Naive thymus-derived CD4-positive, alpha-beta T cell (primary cell): ENCODE measurements at regions not wholly inside any gene's neighbourhood (a gene's known extent, or its start where the extent isn't known, plus 50 kb on each side); places are given as distances from the start of the nearest gene placed in this dataset.

Source experiments
- ATAC-seq: fragments of 150-1000 bp; cut with Tn5 transposase; 2 replicates; pipeline ENCODE4 v1.10.0; 2021; ENCODE audit warnings: mild to moderate bottlenecking, moderate library complexity
- CTCF ChIA-PET: fragments of 350-600 bp; sonication (Branson Sonifier 250); formaldehyde crosslinking; loops from one replicate; lab custom pipeline; 2021; ENCODE audit warnings: antibody characterized with exemption; lab: Charles Lee
- POLR2A ChIA-PET: fragments of 350-600 bp; sonication (Branson Sonifier 250); formaldehyde crosslinking; loops from one replicate; lab custom pipeline; 2021; ENCODE audit warnings: antibody characterized with exemption, inconsistent platforms; lab: Charles Lee
- DNase-seq, 9 donors: peaks; one replicate each; pipeline versions ENCODE4 v3.0.0 to v3.0.0-alpha.2; 2020 to 2022; ENCODE audit warnings: mixed read lengths in 1 of 9
- H3K27ac ChIP-seq: one replicate; pipeline ENCODE4 v1.7.0; 2013; ENCODE audit warnings: mild to moderate bottlenecking, low read depth, low read length, moderate library complexity
- H3K27me3 ChIP-seq, 2 donors: one replicate each; pipeline ENCODE4 v1.7.0; 2013; ENCODE audit warnings: low read length in 2 of 2, mild to moderate bottlenecking in 2 of 2, moderate library complexity in 2 of 2; ENCODE audit not compliant: control insufficient read depth in 2 of 2, insufficient read depth in 2 of 2
- H3K36me3 ChIP-seq, 3 experiments: 1 replicate in 2 of 3; 2 replicates in 1 of 3; pipeline ENCODE4 v1.7.0; 2013; ENCODE audit warnings: low read length in 3 of 3, mild to moderate bottlenecking in 3 of 3, moderate library complexity in 1 of 3; ENCODE audit not compliant: insufficient read depth in 3 of 3, control insufficient read depth in 2 of 3
- H3K4me1 ChIP-seq, 2 donors: one replicate each; pipeline ENCODE4 v1.7.0; 2013; ENCODE audit warnings: low read length in 2 of 2, mild to moderate bottlenecking in 2 of 2, moderate library complexity in 1 of 2; ENCODE audit not compliant: control insufficient read depth in 2 of 2, insufficient read depth in 2 of 2
- H3K4me3 ChIP-seq: 2 replicates; pipeline ENCODE4 v1.7.0; 2013; ENCODE audit warnings: mild to moderate bottlenecking, low read length
- H3K9me3 ChIP-seq, 3 experiments: 1 replicate in 2 of 3; 2 replicates in 1 of 3; pipeline ENCODE4 v1.7.0; 2013; ENCODE audit warnings: low read length in 3 of 3; ENCODE audit not compliant: control insufficient read depth in 2 of 3
- H3K27ac Mint-ChIP-seq, 9 donors: one replicate each; pipeline ENCODE4 v1.8.0; 2020 to 2022; ENCODE audit warnings: mixed read lengths in 9 of 9, mild to moderate bottlenecking in 8 of 9, moderate library complexity in 5 of 9, inconsistent platforms in 2 of 9
- H3K27me3 Mint-ChIP-seq, 5 donors: one replicate each; pipeline ENCODE4 v1.8.0; 2021 to 2022; ENCODE audit warnings: mixed read lengths in 5 of 5, mild to moderate bottlenecking in 1 of 5
- H3K36me3 Mint-ChIP-seq, 5 donors: one replicate each; pipeline ENCODE4 v1.8.0; 2020 to 2022; ENCODE audit warnings: mixed read lengths in 5 of 5, mild to moderate bottlenecking in 3 of 5, inconsistent platforms in 1 of 5
- H3K4me1 Mint-ChIP-seq, 7 donors: one replicate each; pipeline ENCODE4 v1.8.0; 2020 to 2022; ENCODE audit warnings: mixed read lengths in 7 of 7, mild to moderate bottlenecking in 3 of 7, inconsistent platforms in 1 of 7
- H3K4me3 Mint-ChIP-seq, 10 donors: one replicate each; pipeline ENCODE4 v1.8.0; 2020 to 2022; ENCODE audit warnings: mild to moderate bottlenecking in 10 of 10, mixed read lengths in 10 of 10, moderate library complexity in 6 of 10, inconsistent platforms in 2 of 10
- H3K9me3 Mint-ChIP-seq, 11 donors: one replicate each; pipeline ENCODE4 v1.8.0; 2020 to 2022; ENCODE audit warnings: mixed read lengths in 11 of 11, mild to moderate bottlenecking in 4 of 11, inconsistent platforms in 1 of 11, moderate library complexity in 1 of 11
- intact Hi-C, 2 donors: fragments of 100-400 bp; cut with micrococcal nuclease; formaldehyde crosslinking; loops; one replicate each; pipeline ENCODE4 v1.15.1; 2023

- H3K27me3 ChIP-seq: no peaks in the 10 kb centered on the region
- Mint-ChIP-seq H3K9me3 (no peaks in the 10 kb centered on the region), H3K27ac (no peak overlapping the region), H3K27me3 (no peaks in the 10 kb centered on the region), H3K4me1 (peaks cover 0 to 4% (median 0%) of the 10 kb centered on the region in 7 donors), H3K36me3 (peaks cover 0 to 4% (median 0%) of the 10 kb centered on the region in 5 donors), H3K4me3 (no peak overlapping the region)
- no peak overlapping the region for H3K4me3 ChIP-seq
- no peak overlapping the region for H3K27ac ChIP-seq
- ChIA-PET CTCF (interaction anchor here (0.5 kb wide), 1 partner anchor 29 kb away, joined by 3 read pairs; no protein-coding TSS in a partner anchor), POLR2A (no interaction called here)
- DNase-seq (no peak), ATAC-seq (no peak)
- H3K9me3 ChIP-seq: no peaks in the 10 kb centered on the region
- H3K4me1 ChIP-seq: no peaks in the 10 kb centered on the region
- intact Hi-C loops: no loop called here
- H3K36me3 ChIP-seq: no peaks in the 10 kb centered on the region
These were observed 120.5 kb downstream of the DISP1 start for GRCh38 chr1:222935239-222935900.

GRCh38 chr1:222936042-222936441, 121.2 kb downstream of the DISP1 start:
- Histone ChIP-seq H3K27me3 (no peaks in the 10 kb centered on the region), H3K27ac (no peak overlapping the region), H3K36me3 (no peaks in the 10 kb centered on the region), H3K4me1 (no peaks in the 10 kb centered on the region), H3K4me3 (no peak overlapping the region), H3K9me3 (no peaks in the 10 kb centered on the region)
- Mint-ChIP-seq H3K27ac (no peak overlapping the region), H3K36me3 (peaks cover 0 to 5% (median 3%) of the 10 kb centered on the region in 5 donors), H3K9me3 (no peaks in the 10 kb centered on the region), H3K27me3 (no peaks in the 10 kb centered on the region), H3K4me3 (no peak overlapping the region), H3K4me1 (peaks cover 0 to 4% (median 0%) of the 10 kb centered on the region in 7 donors)
- DNase-seq (no peak), ATAC-seq (no peak)
- CTCF ChIA-PET: no interaction called here
- POLR2A ChIA-PET: no interaction called here
- intact Hi-C loops: no loop called here

GRCh38 chr1:222938986-222939385, 124.1 kb downstream of the DISP1 start:
- ChIA-PET CTCF (no interaction called here), POLR2A (no interaction called here)
- no peaks in the 10 kb centered on the region for H3K4me1 ChIP-seq
- Mint-ChIP-seq H3K9me3 (no peaks in the 10 kb centered on the region), H3K4me1 (peaks cover 0 to 4% (median 0%) of the 10 kb centered on the region in 7 donors), H3K4me3 (no peak overlapping the region), H3K27ac (no peak overlapping the region), H3K36me3 (peaks cover 0 to 22% (median 20%) of the 10 kb centered on the region in 5 donors), H3K27me3 (no peaks in the 10 kb centered on the region)
- H3K27ac ChIP-seq: no peak overlapping the region
- DNase-seq: no peak
- ATAC-seq: no peak
- no peaks in the 10 kb centered on the region for H3K27me3 ChIP-seq
- H3K4me3 ChIP-seq: no peak overlapping the region
- no peaks in the 10 kb centered on the region for H3K36me3 ChIP-seq
- intact Hi-C loops: no loop called here
- no peaks in the 10 kb centered on the region for H3K9me3 ChIP-seq

GRCh38 chr1:222940095-222940494, 125.3 kb downstream of the DISP1 start:
- ATAC-seq: no peak
- H3K9me3 ChIP-seq: no peaks in the 10 kb centered on the region
- no peak overlapping the region for H3K27ac Mint-ChIP-seq
- no peaks in the 10 kb centered on the region for H3K9me3 Mint-ChIP-seq
- ChIA-PET POLR2A (interaction anchor here (0.7 kb wide), 1 partner anchor 846 kb away, joined by 4 read pairs; no protein-coding TSS in a partner anchor), CTCF (interaction anchor here (0.6 kb wide), 1 partner anchor 39 kb away, joined by 3 read pairs; no protein-coding TSS in a partner anchor)
- no peak overlapping the region for H3K27ac ChIP-seq
- H3K27me3 ChIP-seq: no peaks in the 10 kb centered on the region
- intact Hi-C loops: no loop called here
- H3K36me3 ChIP-seq: no peaks in the 10 kb centered on the region
- H3K27me3 Mint-ChIP-seq: no peaks in the 10 kb centered on the region
- DNase-seq: no peak
- H3K4me1 ChIP-seq: no peaks in the 10 kb centered on the region
- H3K36me3 Mint-ChIP-seq: peaks cover 0 to 30% (median 27%) of the 10 kb centered on the region in 5 donors
- no peak overlapping the region for H3K4me3 ChIP-seq
- peaks cover 0 to 2% (median 0%) of the 10 kb centered on the region in 7 donors for H3K4me1 Mint-ChIP-seq
- H3K4me3 Mint-ChIP-seq: no peak overlapping the region

GRCh38 chr1:222940906-222941305, 126.1 kb downstream of the DISP1 start:
- ChIA-PET POLR2A (no interaction called here), CTCF (no interaction called here)
- ATAC-seq: no peak
- Histone ChIP-seq H3K36me3 (no peaks in the 10 kb centered on the region), H3K9me3 (no peaks in the 10 kb centered on the region), H3K27me3 (no peaks in the 10 kb centered on the region), H3K4me3 (no peak overlapping the region), H3K27ac (no peak overlapping the region), H3K4me1 (no peaks in the 10 kb centered on the region)
- no peaks in the 10 kb centered on the region for H3K27me3 Mint-ChIP-seq
- no peaks in the 10 kb centered on the region for H3K9me3 Mint-ChIP-seq
- intact Hi-C loops: no loop called here
- DNase-seq: no peak
- H3K4me3 Mint-ChIP-seq: no peak overlapping the region
- no peak overlapping the region for H3K27ac Mint-ChIP-seq
- peaks cover 0 to 33% (median 27%) of the 10 kb centered on the region in 5 donors for H3K36me3 Mint-ChIP-seq
- H3K4me1 Mint-ChIP-seq: peaks cover 0 to 2% (median 0%) of the 10 kb centered on the region in 7 donors

- intact Hi-C loops: no loop called here
- no peak overlapping the region for H3K4me3 Mint-ChIP-seq
- no peaks in the 10 kb centered on the region for H3K4me1 ChIP-seq
- no peaks in the 10 kb centered on the region for H3K27me3 ChIP-seq
- H3K36me3 Mint-ChIP-seq: peaks cover 0 to 35% (median 27%) of the 10 kb centered on the region in 5 donors
- no peaks in the 10 kb centered on the region for H3K9me3 Mint-ChIP-seq
- CTCF ChIA-PET: no interaction called here
- H3K4me1 Mint-ChIP-seq: peaks cover 0 to 2% (median 0%) of the 10 kb centered on the region in 7 donors
- no peak for ATAC-seq
- no peaks in the 10 kb centered on the region for H3K9me3 ChIP-seq
- H3K36me3 ChIP-seq: no peaks in the 10 kb centered on the region
- H3K4me3 ChIP-seq: no peak overlapping the region
- H3K27ac Mint-ChIP-seq: no peak overlapping the region
- POLR2A ChIA-PET: no interaction called here
- DNase-seq: no peak
- no peaks in the 10 kb centered on the region for H3K27me3 Mint-ChIP-seq
- no peak overlapping the region for H3K27ac ChIP-seq
These were observed 126.6 kb downstream of the DISP1 start for GRCh38 chr1:222941425-222941824.

GRCh38 chr1:222946436-222946835, 131.6 kb downstream of the DISP1 start:
- Histone ChIP-seq H3K9me3 (no peaks in the 10 kb centered on the region), H3K4me1 (no peaks in the 10 kb centered on the region), H3K27me3 (no peaks in the 10 kb centered on the region), H3K36me3 (no peaks in the 10 kb centered on the region), H3K4me3 (no peak overlapping the region), H3K27ac (no peak overlapping the region)
- H3K27ac Mint-ChIP-seq: no peak overlapping the region
- peaks cover 0 to 1% (median 0%) of the 10 kb centered on the region in 11 donors for H3K9me3 Mint-ChIP-seq
- intact Hi-C loops: no loop called here
- DNase-seq: no peak
- ChIA-PET CTCF (no interaction called here), POLR2A (no interaction called here)
- H3K36me3 Mint-ChIP-seq: peaks cover 0 to 54% (median 23%) of the 10 kb centered on the region in 5 donors
- no peaks in the 10 kb centered on the region for H3K4me1 Mint-ChIP-seq
- no peak for ATAC-seq
- no peak overlapping the region for H3K4me3 Mint-ChIP-seq
- no peaks in the 10 kb centered on the region for H3K27me3 Mint-ChIP-seq
